Endothelial cell (in vitro differentiated cells): ENCODE measurements at regions not wholly inside any gene's neighbourhood (a gene's known extent, or its start where the extent isn't known, plus 50 kb on each side); places are given as distances from the start of the nearest gene placed in this dataset.

Experiments used
- DNase-seq: peaks from one replicate; pipeline ENCODE4 v3.0.0; 2021; ENCODE audit warnings: low spot score
- H3K27ac Mint-ChIP-seq: one replicate; pipeline ENCODE4 v1.8.0; 2021; ENCODE audit warnings: mixed read lengths, inconsistent platforms; ENCODE audit not compliant: unreplicated experiment
- H3K27me3 Mint-ChIP-seq: one replicate; pipeline ENCODE4 v1.8.0; 2021; ENCODE audit warnings: mild to moderate bottlenecking, moderate library complexity, mixed read lengths, inconsistent platforms; ENCODE audit not compliant: unreplicated experiment
- H3K36me3 Mint-ChIP-seq: one replicate; pipeline ENCODE4 v1.8.0; 2021; ENCODE audit warnings: mild to moderate bottlenecking, low read depth, mixed read lengths, inconsistent platforms; ENCODE audit not compliant: unreplicated experiment
- H3K4me1 Mint-ChIP-seq: one replicate; pipeline ENCODE4 v1.8.0; 2021; ENCODE audit warnings: mild to moderate bottlenecking, mixed read lengths, inconsistent platforms; ENCODE audit not compliant: unreplicated experiment
- H3K4me3 Mint-ChIP-seq: one replicate; pipeline ENCODE4 v1.8.0; 2021; ENCODE audit warnings: mild to moderate bottlenecking, mixed read lengths, inconsistent platforms; ENCODE audit not compliant: unreplicated experiment
- H3K9me3 Mint-ChIP-seq: one replicate; pipeline ENCODE4 v1.8.0; 2021; ENCODE audit warnings: mixed read lengths, inconsistent platforms; ENCODE audit not compliant: unreplicated experiment
- TF ChIP-seq, protein P1 (sequence below): fragments of 200-600 bp; sonication (generic); IDR thresholded peaks from one replicate; pipeline ENCODE4 v1.5.0; 2021; ENCODE audit warnings: antibody characterized with exemption; ENCODE audit not compliant: unreplicated experiment

DNA sequence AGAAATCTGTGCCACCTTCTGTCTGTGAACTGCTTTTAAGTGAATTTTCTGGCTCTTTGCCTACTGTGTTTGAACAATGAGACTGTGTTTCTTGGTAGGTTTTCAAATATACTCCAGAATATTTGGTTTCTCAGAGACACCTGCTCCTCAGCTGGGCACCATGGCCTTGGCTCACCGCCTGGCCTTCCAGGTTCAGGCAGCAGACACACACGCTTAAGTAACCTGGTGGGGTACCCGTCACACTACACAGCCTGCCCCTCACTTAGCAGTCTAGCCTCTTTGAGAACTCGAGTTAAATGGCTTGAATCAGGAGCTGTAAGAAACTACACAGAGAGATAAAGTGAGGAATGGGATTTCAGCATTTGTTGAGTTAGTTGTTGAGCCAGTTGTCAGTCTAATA, 530.5 kb downstream of the MTRR start:
- H3K9me3 Mint-ChIP-seq = no peaks in the 10 kb centered on the region

DNA sequence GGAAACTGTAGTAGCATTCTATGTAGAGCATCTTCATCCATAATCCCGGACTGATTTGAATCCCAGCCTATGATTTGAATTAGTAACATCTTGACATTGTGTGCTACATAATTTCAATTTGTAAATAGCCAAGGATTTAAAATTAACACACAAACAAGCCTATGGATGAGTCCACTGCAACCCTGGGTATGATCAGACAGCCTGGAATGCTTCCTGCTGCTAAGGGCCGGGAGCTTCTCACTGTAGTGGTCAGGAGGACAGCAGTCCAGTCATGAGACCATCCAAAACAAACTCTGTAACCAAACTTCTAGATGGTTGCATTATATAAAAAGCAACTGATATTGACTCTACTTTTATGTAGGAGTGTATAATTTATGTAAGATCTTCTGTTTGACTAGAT, 539.3 kb downstream of the MTRR start:
- Mint-ChIP-seq H3K36me3 (no peaks in the 10 kb centered on the region), H3K27me3 (no peaks in the 10 kb centered on the region), H3K4me3 (no peak overlapping the region), H3K4me1 (no peaks in the 10 kb centered on the region), H3K9me3 (no peaks in the 10 kb centered on the region), H3K27ac (no peak overlapping the region)
- DNase-seq = no peak
- TF ChIP-seq, protein P1, sequence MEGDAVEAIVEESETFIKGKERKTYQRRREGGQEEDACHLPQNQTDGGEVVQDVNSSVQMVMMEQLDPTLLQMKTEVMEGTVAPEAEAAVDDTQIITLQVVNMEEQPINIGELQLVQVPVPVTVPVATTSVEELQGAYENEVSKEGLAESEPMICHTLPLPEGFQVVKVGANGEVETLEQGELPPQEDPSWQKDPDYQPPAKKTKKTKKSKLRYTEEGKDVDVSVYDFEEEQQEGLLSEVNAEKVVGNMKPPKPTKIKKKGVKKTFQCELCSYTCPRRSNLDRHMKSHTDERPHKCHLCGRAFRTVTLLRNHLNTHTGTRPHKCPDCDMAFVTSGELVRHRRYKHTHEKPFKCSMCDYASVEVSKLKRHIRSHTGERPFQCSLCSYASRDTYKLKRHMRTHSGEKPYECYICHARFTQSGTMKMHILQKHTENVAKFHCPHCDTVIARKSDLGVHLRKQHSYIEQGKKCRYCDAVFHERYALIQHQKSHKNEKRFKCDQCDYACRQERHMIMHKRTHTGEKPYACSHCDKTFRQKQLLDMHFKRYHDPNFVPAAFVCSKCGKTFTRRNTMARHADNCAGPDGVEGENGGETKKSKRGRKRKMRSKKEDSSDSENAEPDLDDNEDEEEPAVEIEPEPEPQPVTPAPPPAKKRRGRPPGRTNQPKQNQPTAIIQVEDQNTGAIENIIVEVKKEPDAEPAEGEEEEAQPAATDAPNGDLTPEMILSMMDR = no peak

More for the DNA sequence above, 530.5 kb downstream of the MTRR start:
- DNase-seq = no peak
- Mint-ChIP-seq H3K36me3 (no peaks in the 10 kb centered on the region), H3K4me1 (no peaks in the 10 kb centered on the region), H3K4me3 (no peak overlapping the region), H3K27me3 (peaks cover 3% of the 10 kb centered on the region), H3K27ac (no peak overlapping the region)
- TF ChIP-seq, protein P1 = no peak

DNA sequence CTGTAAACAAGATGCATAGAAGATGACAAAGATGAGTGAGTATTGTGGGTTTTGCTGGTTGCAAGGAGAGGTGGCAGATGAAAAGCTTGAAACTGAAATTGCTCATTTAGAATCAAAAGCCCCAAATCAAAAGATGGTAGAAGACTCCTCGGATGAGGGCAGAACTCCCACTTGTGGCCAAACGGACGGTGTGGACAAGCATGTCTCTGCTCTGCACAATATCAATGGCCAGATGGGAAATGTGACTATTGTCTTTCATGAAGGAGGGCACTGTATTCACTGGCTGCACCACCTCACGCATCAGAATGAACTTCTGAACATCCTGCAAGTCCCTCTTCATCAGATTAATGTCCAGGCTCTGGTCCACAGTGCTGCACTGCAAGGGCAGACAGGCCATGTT, 541.7 kb downstream of the MTRR start:
- Mint-ChIP-seq H3K27me3 (no peaks in the 10 kb centered on the region), H3K27ac (no peak overlapping the region), H3K9me3 (no peaks in the 10 kb centered on the region), H3K36me3 (no peaks in the 10 kb centered on the region), H3K4me1 (no peaks in the 10 kb centered on the region), H3K4me3 (no peak overlapping the region)
- no peak for DNase-seq
- TF ChIP-seq, protein P1 = no peak

DNA sequence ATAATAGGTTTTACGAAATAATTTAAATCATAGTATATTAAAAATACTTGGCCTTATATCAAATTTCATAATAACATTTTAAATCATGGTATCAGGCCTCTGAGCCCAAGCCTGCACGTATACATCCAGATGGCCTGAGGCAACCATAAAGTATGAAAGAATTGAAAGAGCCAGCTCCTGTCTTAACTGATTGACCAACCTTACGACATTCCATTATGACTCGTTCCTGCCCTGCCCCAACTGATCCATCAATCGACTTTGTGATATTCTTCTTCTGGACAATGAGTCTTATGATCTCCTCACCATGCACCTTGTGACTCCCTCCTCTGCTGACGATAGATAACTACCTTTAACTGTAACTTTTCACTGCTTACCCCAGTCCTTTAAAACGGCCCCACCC, 545.0 kb downstream of the MTRR start:
- Mint-ChIP-seq H3K4me1 (no peaks in the 10 kb centered on the region), H3K36me3 (no peaks in the 10 kb centered on the region), H3K4me3 (no peak overlapping the region), H3K27me3 (peaks cover 1% of the 10 kb centered on the region), H3K9me3 (no peaks in the 10 kb centered on the region), H3K27ac (no peak overlapping the region)
- TF ChIP-seq, protein P1 = no peak
- DNase-seq = no peak

DNA sequence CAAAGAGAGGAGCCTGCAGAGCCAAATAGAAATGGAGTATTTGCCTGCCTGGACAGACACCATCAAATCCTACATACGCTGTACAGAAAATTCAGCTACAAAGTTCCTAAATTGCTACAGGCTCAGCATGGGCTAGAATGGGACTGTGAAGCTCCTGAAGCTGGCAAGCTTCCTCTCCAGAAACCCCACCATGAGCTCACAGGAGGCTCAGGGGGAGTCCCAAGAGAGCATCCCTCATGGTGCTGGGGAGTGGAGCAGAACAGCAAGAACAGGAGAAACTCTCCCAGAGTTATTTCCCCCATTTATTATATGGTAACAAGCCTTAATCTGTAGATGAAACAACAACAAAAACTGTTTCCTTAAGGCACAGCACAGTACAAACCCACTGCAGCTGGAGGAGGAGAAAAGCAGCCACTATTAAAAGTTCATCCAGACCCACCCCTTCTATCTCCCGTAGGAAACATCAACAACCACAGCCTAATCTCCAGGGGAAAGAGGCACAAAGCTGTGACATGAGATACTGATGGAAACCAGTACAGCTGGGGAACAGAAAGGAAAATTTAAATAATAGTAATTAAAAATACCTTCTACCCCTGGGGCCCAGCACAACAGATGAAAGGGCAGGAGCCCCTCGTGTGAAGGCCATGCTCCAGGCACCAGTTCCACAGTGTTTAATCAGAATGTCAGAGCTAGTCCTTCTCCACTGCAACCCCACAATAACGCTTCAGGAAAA, 548.5 kb downstream of the MTRR start:
- TF ChIP-seq, protein P1 = no peak
- H3K4me3 Mint-ChIP-seq = no peak overlapping the region
- H3K27me3 Mint-ChIP-seq = peaks cover 1% of the 10 kb centered on the region

More for the DNA sequence above, 548.5 kb downstream of the MTRR start:
- Mint-ChIP-seq H3K4me1 (no peaks in the 10 kb centered on the region), H3K9me3 (no peaks in the 10 kb centered on the region), H3K36me3 (no peaks in the 10 kb centered on the region), H3K27ac (no peak overlapping the region)
- DNase-seq = no peak
